MCF 10A (cell line): ENCODE measurements at regions not wholly inside any gene's neighbourhood (a gene's known extent, or its start where the extent isn't known, plus 50 kb on each side); places are given as distances from the start of the nearest gene placed in this dataset.

Experiments
- BruUV-seq: library from RNA; stranded (reverse); fragments of 400-500 nt; replicated peaks from 2 replicates; lab custom pipeline; 2021; lab: Mats Ljungman, UMichigan
- CTCF ChIA-PET: fragments of 300-600 bp; sonication (Branson Sonifier 250); formaldehyde crosslinking; extraction: SDS; loops from one replicate; lab custom pipeline; 2021; ENCODE audit warnings: antibody characterized with exemption, inconsistent platforms; lab: Yijun Ruan, JAX
- POLR2A ChIA-PET: fragments of 300-600, 350-650 bp; sonication (Branson Sonifier 250); formaldehyde crosslinking; extraction: SDS; loops from one replicate; lab custom pipeline; 2020; ENCODE audit warnings: antibody characterized with exemption, inconsistent platforms; lab: Yijun Ruan, JAX
- DNase-seq: peaks from one replicate; pipeline ENCODE4 v3.0.0-alpha.2; 2018; ENCODE audit not compliant: unreplicated experiment
- H3K27ac Mint-ChIP-seq: one replicate; pipeline ENCODE4 v1.8.0; 2022; ENCODE audit warnings: mild to moderate bottlenecking, low read depth, mixed read lengths; ENCODE audit not compliant: unreplicated experiment
- H3K27me3 Mint-ChIP-seq: one replicate; pipeline ENCODE4 v1.8.0; 2022; ENCODE audit warnings: mixed read lengths; ENCODE audit not compliant: insufficient read depth, unreplicated experiment
- H3K36me3 Mint-ChIP-seq: one replicate; pipeline ENCODE4 v1.8.0; 2022; ENCODE audit warnings: mild to moderate bottlenecking, moderate library complexity, mixed read lengths; ENCODE audit not compliant: insufficient read depth, unreplicated experiment
- H3K4me1 Mint-ChIP-seq: one replicate; pipeline ENCODE4 v1.8.0; 2022; ENCODE audit warnings: mixed read lengths; ENCODE audit not compliant: insufficient read depth, unreplicated experiment
- H3K4me3 Mint-ChIP-seq: one replicate; pipeline ENCODE4 v1.8.0; 2022; ENCODE audit warnings: mild to moderate bottlenecking, moderate library complexity, mixed read lengths; ENCODE audit not compliant: unreplicated experiment
- H3K9me3 Mint-ChIP-seq: one replicate; pipeline ENCODE4 v1.8.0; 2022; ENCODE audit warnings: mixed read lengths; ENCODE audit not compliant: unreplicated experiment
- intact Hi-C: fragments of 100-400 bp; cut with micrococcal nuclease; formaldehyde crosslinking; loops from 2 replicates; pipeline ENCODE4 v1.14.1; 2022
- TF ChIP-seq, protein P1 (sequence below): fragments of 200-600 bp; IDR thresholded peaks from one replicate; pipeline ENCODE4 v1.8.0; 2022; ENCODE audit warnings: antibody characterized with exemption, mild to moderate bottlenecking; ENCODE audit not compliant: unreplicated experiment

- no peak for DNase-seq
- H3K4me1 Mint-ChIP-seq = no peaks in the 10 kb centered on the region
- no peaks in the 10 kb centered on the region for H3K27me3 Mint-ChIP-seq
- no peak overlapping the region for H3K4me3 Mint-ChIP-seq
- TF ChIP-seq, protein P1, sequence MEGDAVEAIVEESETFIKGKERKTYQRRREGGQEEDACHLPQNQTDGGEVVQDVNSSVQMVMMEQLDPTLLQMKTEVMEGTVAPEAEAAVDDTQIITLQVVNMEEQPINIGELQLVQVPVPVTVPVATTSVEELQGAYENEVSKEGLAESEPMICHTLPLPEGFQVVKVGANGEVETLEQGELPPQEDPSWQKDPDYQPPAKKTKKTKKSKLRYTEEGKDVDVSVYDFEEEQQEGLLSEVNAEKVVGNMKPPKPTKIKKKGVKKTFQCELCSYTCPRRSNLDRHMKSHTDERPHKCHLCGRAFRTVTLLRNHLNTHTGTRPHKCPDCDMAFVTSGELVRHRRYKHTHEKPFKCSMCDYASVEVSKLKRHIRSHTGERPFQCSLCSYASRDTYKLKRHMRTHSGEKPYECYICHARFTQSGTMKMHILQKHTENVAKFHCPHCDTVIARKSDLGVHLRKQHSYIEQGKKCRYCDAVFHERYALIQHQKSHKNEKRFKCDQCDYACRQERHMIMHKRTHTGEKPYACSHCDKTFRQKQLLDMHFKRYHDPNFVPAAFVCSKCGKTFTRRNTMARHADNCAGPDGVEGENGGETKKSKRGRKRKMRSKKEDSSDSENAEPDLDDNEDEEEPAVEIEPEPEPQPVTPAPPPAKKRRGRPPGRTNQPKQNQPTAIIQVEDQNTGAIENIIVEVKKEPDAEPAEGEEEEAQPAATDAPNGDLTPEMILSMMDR = no peak
- no peak overlapping the region for H3K27ac Mint-ChIP-seq
- POLR2A ChIA-PET = no interaction called here
- CTCF ChIA-PET = interaction anchor here (0.6 kb wide), 1 partner anchor 381 kb away, joined by 3 read pairs; no protein-coding TSS in a partner anchor
- no TSS peak for BruUV-seq
- no peaks in the 10 kb centered on the region for H3K9me3 Mint-ChIP-seq
- no peaks in the 10 kb centered on the region for H3K36me3 Mint-ChIP-seq
- intact Hi-C loops = no loop called here
These were observed 53.1 kb upstream of the STK39 start for GRCh38 chr2:168300460-168300859.

GRCh38 chr2:168304024-168304681 lies 56.8 kb upstream of the STK39 start:
- Mint-ChIP-seq H3K9me3 (peaks cover 21% of the 10 kb centered on the region), H3K4me1 (no peaks in the 10 kb centered on the region), H3K27me3 (no peaks in the 10 kb centered on the region), H3K4me3 (no peak overlapping the region), H3K36me3 (no peaks in the 10 kb centered on the region), H3K27ac (no peak overlapping the region)
- no peak for DNase-seq
- TF ChIP-seq, protein P1 = no peak
- BruUV-seq = no TSS peak
- ChIA-PET CTCF (interaction anchor here (0.8 to 1.2 kb wide), 2 partner anchors 10 to 185 kb away, joined by 3 to 4 read pairs; no protein-coding TSS in a partner anchor), POLR2A (no interaction called here)
- intact Hi-C loops = no loop called here

- POLR2A ChIA-PET = no interaction called here
- H3K4me3 Mint-ChIP-seq = no peak overlapping the region
- CTCF ChIA-PET = interaction anchor here (1.3 kb wide), 1 partner anchor 29 kb away, joined by 5 read pairs; no protein-coding TSS in a partner anchor
- H3K27me3 Mint-ChIP-seq = no peaks in the 10 kb centered on the region
- DNase-seq = no peak
- no peak overlapping the region for H3K27ac Mint-ChIP-seq
- peaks cover 21% of the 10 kb centered on the region for H3K9me3 Mint-ChIP-seq
- no TSS peak for BruUV-seq
- no peaks in the 10 kb centered on the region for H3K36me3 Mint-ChIP-seq
- no peaks in the 10 kb centered on the region for H3K4me1 Mint-ChIP-seq
- intact Hi-C loops = no loop called here
- TF ChIP-seq, protein P1 = no peak
These were observed 60.0 kb upstream of the STK39 start for GRCh38 chr2:168307379-168307778.

DNA sequence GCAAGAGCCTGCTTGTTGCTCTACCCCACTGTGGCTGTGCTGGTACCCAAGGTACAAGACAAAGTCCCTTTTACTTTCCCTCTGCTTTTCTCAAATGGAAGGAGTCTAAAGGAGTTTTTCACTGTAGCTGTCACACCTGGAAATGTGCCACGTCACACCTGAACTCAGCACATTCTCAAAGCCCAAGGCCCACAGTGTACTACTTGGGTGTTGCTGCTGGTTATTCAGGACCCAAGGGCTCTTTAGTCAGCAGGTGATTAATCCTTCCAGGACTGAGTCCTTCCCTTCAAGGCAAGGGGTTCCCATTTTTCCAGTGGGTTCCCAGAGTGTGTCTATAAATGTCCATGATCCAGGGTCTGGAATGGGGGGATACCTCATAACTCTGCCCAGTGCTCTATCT lies 63.2 kb upstream of the STK39 start:
- BruUV-seq = no TSS peak
- no peak for DNase-seq
- TF ChIP-seq, protein P1 = no peak
- peaks cover 21% of the 10 kb centered on the region for H3K9me3 Mint-ChIP-seq
- H3K36me3 Mint-ChIP-seq = no peaks in the 10 kb centered on the region
- H3K27me3 Mint-ChIP-seq = no peaks in the 10 kb centered on the region
- H3K4me1 Mint-ChIP-seq = no peaks in the 10 kb centered on the region
- intact Hi-C loops = no loop called here
- no peak overlapping the region for H3K4me3 Mint-ChIP-seq
- ChIA-PET POLR2A (interaction anchor here (0.7 kb wide), 1 partner anchor 143 kb away, joined by 3 read pairs; no protein-coding TSS in a partner anchor), CTCF (interaction anchor here (0.6 kb wide), 3 partner anchors 68 to 191 kb away, joined by 3 to 7 read pairs (median 4); no protein-coding TSS in a partner anchor)
- H3K27ac Mint-ChIP-seq = no peak overlapping the region
